ENCODE measurements at regions not wholly inside any gene's neighbourhood (a gene's known extent, or its start where the extent isn't known, plus 50 kb on each side); places are given as distances from the start of the nearest gene placed in this dataset.

DNA sequence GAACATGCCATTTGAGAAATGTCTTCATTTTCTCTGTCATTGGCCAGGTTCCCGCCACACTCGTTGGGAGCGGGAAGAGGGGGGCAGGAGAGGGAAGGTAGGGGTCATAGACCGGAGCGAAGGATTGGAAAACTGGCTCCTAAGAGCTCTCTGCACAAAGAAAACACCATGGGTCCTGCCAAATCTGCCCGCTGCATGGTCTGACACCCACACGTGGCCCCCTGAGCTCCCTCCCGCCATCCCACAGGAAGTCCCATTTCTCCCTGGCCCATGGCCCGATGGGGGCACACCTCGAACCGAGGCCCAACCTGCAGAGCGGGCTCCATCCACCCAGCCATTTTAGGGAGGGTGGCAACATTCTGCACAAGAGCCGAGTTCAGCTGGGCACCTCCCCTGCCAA, 159.6 kb downstream of the SALL1 start:
- DNase-seq = no peak

DNA sequence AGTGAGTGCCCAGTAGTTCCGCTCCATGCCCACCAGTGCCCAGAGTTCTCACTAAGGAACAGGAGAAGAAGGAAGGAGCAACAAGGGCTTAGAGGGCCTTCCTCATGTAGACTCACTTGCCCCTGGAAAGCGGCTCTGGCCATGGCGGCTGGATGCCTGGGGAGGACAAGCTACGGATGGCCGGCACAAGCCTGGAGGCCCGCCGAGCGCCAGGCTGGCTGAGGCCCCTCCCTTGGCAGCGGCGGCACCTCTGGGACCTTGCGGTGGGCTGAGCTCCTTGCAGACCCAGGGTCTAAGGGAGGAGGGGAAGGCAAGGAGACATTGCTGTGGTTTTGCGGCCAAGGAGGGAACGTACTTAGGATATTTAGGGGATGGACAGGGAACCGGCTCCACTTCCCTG, 160.1 kb downstream of the SALL1 start:
- no peak for DNase-seq

DNA sequence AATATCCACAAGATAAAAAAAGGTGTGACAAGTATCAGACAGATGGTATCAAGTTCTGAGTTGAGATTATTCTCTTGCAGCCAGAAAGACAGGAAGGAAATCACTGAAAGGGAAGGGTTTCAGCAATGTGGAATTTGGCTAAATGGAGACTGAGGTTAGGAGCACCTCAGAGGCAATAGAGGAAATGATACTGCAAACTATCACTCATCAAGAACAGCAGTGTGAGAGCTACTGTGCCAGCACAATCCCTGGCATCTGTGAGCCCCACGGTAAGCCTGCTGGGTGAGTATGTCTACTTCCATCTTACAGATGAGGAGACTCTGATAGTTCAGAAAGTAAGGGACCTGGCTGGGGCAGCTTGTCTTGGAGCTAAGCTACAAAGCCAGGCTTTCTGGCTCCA, 162.0 kb downstream of the SALL1 start:
- no peak for DNase-seq

DNA sequence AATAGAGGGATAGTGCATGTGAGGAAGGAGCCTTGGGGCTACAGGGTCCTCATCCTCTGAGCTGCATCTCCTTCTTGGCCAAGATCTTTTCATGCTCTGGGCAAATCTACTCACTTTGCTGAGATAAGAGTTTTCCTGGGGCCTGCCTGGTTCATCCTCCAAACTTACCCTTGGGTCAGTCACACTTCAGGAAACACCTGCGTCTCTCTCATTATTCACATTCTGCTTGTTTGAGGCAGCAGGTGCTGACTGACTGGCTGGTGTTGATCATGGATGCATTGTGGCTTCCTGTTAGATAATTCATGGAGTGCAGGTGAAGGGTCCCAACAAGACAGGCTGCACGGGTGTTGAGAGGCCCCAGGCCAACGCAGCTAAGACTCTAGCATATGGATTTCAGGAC, 162.6 kb downstream of the SALL1 start:
- DNase-seq = no peak

DNA sequence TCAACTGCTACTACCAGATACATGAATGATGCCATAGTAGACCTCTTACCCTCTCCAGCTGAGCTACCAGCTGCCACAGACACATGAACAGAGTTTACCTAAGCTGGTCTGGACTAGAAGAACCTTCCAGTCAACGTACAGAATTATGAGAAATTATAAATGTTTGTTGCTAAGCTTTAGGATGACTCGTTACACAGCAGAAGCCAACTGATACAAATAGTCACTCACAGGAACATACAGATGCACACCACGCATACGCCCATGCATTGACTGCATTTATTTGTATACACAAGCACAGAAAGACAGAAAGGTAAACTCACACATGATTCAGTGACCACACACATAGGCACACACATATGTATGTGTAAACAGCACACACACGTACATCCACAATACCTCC, 164.6 kb downstream of the SALL1 start:
- DNase-seq = no peak

DNA sequence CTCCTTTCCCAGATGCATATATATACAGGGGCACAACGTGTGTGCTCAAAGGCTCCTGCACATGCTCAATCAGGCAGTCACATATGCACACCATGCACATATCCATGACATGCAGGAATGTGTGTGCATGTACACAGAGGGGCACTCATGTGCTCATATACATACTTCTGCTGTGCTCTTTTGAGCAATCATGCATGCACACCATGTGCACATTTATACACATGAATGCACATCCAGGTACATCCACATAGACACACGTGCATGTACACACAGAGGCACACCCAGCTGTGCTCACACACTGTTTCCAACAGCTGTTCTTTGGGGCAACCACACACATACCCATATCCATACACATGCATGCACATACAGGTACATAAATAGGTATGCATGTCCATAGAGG, 165.3 kb downstream of the SALL1 start:
- no peak for DNase-seq

DNA sequence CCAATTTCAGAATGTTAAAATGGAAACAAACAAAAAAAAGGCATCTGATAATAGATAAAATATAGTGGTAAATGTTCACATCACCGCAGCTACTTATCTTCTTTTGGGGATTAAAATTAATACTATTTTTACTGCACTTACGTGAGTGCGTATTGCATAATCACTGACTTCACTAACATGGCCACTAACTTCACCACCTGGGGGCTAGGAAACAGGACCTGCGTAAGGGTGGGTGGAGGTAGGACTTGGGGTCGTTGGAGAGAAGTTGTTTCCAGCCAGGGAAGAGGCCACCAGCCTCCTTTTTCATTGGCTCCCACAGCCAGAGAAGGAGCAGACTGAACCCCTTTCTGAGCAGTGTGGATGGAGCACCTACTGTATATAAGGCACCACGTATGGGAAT, 166.4 kb downstream of the SALL1 start:
- no peak for DNase-seq

DNA sequence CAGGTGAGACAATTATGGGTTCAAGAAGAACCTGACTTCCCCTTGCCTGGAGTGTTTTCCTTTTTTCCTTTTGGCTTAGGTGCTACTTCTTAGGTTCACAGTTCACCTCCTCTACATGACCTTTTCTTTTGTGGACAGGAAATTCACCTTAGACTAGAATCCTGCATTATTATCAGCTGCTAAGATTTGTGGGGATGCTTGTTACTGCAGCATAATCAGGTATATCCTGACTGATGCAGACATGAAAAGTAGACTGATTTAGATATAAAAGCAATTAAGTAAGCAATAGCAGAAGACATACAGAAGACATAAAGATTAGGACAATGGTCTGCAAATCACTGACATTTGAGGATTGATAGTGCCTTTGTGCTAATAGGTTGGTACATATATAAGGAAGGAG, 168.3 kb downstream of the SALL1 start:
- DNase-seq = no peak

DNA sequence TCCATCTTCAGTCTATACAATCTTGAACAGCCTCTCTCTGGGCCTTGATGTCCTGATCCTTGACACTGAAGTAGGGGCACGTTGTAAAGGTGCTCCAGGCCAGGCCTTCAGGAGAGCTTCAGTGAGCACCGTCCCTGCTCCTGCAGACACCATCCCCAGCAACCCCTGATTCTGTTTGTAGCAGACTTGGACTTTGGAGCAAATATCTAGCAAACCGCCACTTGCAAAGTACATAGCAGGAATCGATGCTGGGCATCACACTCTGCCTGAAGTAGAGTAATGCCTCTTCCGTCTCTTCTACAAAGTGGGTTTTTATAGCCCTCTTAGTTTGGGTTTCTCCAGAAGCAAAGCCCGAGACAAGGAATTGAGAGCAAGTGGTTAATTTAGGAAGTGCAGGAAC, 169.1 kb downstream of the SALL1 start:
- DNase-seq = no peak

DNA sequence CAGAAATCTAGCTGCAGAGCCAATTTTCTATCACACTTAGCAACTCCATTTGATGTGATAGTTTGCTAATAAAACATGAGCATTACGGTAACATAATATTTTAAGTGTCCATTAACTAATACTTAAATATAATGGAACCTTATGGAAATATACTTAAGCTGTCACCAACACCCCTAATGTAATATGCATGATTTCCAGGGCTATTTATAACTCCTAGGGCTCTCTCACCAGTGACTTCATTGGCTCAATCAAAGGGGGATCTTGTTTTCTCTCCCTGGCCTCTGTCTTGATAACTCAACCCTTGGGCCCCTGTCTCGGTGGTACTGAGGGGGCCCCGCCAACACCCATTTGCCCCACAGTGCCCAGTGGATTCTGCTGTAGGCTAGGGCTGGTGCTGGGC, 170.4 kb downstream of the SALL1 start:
- no peak for DNase-seq

DNA sequence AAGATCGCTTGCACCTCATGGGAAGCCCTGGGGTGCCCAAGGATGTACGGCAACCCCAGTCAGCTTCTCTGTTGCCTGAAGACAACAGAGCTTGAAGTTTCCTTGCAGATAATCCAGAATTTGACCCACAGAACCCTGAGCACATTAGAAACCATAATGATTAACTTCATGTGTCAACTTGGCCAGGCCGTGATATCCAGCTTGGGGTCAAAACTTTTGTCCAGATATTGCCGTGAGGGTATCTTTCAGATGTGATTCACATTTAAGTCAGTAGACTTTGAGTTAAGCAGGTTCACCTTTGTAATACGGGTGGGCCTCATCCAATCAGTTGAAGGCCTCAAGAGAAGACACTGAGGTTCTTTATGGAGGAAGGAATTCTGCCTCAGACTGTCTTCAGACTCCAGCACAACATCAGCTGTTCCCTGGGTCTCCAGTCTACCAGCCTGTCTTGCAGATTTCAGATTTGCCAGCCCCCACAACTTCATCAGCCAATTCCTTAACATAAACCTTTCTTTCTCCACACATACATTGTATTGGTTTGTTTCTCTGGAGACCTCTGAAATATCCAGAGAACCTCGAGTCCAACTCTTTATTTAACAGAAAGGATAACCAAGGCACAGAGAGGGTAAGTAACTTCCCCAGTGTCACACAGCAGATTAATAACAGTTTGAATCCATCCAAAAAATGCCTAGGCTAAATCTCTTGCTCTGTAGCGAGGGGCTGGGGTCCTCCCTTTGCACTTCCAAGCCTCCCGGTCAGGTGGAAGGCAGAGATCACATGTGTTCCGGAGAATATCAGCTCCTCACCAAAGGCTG, 171.1 kb downstream of the SALL1 start:
- DNase-seq = no peak

DNA sequence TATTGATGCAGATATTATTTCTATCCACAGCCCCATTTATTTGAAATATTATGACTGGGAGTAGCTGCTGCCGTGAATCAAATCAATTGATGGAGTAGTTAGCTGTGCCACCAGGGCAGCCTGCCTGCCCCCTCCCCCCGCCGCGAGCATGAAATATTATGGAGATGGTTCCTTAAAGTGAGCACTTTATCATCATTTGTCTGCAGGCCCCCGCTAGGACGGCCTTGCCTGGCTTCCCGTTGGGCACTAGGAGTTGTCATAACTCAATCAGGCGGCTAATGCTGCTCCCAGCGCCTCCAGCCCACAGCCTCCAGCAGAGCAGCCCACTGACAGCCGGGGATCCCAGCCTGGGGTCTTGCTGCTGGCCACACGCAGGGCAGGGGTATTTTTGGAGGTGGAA, 173.9 kb downstream of the SALL1 start:
- DNase-seq = no peak

DNA sequence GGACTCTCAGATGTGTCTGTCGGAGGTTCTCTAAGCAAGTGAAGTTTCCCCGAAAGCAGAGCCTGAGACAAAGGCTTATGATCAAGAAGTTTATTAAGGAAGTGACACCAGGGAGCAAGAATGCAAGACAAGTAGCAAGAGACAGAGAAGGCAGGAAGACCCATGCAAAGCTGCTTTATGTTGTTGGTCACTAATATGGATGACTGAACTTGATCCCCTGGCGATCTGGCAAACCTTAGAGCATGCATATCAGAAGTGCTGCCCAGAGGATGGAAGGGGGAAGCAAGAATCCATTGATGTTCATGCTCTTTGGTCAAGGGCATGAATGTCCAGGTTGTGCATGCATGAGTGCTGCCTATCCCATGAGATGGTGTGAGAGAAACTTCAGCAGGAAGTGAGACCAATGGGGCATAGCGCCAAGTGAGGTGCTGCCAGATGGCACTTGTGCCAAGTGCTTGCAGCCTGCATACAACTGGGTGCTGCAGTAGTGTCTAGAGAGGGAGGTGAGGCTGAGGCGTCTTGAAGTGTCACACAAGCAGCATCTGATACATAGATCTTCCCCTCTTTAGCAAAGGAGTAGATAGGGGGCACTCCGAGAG, 176.5 kb downstream of the SALL1 start:
- DNase-seq = no peak

DNA sequence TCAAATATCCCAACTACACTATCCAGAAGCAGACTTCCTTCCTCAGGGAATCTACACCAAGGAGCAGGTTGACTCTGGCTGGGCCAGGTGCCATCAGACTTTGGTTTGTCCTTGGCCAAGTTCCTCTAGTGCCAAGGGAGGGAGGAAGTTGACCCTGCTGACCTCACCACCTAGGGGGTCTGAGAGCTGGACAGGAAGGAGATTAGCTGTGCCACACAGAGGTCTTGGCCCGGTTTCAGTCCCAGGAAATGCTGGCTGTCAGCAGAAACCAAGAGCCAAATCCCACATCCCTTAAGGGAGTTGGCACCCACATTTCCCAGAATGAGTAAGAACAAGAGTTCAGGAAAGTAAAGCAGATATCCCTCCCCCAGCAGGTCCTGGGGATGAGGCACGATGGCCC, 178.2 kb downstream of the SALL1 start:
- no peak for DNase-seq

DNA sequence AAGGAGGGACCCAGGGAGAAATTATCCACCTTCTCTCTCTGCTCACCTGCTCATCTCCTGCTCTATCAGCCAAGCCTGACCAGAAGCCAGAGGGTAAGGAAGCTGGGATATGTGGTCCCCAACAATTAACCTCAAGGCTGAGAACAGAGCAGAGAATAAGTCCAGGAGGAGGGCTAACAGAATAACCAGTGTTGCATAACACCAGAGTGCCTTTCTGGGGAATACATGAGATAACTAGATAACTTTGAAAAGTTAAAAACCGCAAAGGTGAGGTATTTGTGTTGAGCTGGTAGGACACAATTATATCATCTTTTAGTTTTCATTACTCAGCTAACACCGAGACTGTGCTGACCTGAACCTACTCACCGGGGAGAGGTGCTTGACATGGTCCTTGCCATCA, 180.8 kb downstream of the SALL1 start:
- DNase-seq = no peak

DNA sequence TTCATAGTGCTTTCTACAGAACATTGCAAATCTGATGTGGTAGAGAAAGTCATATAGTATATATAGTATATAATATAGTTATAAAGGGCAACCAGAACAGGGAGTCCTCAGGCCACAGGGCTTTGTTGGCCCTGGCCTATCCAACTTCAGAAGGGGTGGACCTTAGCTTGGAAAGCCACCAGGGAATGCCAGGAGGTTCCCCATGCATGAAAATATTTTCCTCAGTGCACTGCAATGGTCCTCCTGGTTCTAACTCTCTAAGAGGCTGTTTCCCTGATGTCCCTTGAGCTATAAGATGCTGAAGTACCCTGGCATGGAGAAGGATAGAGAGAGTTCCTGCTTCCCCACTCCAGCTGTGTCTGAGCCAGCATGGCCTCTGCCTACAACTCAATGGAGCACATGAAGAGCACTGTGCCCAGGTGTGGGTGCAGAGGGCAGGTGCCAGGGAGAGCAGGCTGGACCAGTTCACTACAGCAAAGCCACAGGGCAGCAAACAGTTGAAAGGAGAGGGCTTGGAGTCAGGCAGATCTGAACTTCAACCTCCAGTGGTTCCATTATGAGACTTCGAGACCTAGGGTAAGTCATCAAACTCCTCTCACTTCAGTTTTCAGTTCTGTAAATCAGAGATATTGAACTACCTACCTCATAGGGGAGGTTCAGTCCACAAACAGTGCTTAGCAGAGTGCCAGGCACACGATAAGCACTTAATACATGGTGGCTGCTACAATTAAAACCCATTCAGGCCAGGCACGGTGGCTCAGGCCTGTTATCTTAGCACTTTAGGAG, 183.1 kb downstream of the SALL1 start:
- no peak for DNase-seq

DNA sequence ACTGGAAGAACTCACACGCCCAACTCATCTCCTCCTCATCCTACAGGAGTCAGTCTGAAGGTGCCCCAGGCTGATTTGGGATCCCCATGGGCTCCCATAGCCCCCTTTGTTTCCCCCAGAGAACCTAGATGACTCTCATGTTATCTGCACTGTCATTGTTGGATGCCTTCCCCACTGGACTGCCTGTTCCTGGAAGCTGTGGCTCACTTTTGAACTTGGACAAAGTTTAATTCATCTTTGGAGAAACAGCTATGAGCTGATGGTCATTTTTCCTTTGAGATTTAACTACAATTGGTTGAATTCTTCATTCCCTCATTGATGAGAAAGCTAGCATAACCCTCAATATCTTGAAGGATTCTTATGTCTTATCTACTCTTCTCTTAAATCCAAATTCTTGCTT, 186.6 kb downstream of the SALL1 start:
- DNase-seq = no peak

DNA sequence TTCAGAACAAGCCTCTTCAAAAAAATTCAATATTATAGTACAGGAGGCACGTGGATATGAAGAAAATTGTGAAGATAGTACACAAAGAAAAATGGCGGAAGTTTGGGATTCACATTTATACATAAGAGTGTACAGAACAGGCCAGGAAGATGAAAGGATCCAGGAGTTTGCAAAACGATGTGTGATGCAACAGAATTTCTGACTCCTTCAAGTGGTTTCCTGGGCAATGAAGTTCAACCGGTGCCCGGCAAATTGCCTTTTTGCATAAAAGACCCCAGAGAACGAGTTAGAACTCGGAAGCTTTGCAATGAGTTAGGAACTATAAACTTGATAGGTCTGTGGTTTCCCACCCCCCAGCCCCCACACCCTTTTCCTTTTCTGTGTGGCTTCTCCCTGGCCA, 189.1 kb downstream of the SALL1 start:
- no peak for DNase-seq

DNA sequence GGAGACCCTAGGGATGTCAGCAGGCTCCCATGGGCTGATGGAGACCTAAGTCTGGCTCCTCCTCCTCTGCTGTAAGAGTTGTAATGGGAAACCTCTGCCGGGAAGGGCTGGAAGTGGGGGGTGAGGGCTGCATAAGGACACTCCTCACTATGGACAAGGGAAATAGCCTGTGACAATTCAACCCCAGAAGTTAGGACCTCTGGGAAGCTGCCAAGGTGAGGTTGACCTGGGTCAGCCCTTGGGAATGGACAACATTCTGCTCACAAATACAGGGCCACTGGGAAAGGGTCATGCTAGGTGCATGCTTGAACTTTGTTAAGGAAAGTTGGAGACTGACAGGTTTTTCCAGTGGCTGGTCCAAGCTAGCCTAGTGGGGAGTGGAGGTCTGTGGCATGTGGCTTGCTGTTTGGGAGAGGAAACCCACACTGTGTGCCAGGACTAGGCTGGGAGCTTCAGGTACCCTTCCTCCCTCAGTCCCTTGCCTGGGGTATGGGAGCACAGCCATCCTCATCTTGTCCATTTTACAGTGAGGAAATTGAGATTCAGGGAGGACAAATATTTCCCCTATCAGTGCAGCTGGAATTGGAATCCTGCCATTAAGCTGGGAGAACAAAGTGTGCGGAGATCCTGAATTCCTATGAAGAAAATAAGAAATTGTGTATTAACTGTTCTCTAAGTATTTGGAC, 190.4 kb downstream of the SALL1 start:
- no peak for DNase-seq

DNA sequence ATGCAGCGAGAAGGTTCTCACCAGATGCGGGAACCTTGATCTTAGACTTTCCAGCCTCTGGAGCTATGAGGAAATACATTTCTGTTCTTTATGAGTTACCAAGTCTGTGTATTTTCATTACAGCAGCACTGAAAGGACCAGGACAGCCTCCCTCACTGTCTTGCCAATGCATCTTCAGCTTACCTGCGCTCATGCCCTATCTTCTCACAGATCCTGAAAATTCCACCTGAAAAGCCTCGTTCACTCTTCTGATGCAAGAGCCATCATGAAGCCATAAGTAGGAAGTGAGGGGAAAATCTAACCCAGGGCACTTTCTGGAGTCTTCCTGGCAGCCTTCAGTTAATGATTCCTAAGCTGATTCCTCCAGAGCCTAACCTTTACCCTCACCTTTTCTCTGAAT, 194.0 kb downstream of the SALL1 start:
- DNase-seq = no peak

DNA sequence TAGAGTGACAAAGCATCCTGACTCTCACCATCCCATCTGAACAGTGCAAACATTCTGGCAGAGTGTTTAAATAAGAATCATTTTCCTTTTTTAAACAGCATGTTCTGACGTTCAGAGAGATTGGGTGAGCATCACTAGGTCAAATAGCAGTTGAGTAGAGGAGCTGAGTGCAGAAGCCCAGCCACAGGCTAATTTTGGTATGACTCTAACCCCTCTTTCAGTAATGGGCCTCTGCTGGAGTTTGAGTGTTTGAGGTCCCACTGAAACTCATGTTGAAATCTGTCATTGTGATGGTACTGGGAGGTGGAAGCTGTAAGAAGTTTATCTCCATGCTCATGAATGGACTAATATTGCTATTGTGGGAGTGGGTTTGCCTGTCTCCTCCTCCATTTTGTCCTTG, 194.4 kb downstream of the SALL1 start:
- DNase-seq = no peak

DNA sequence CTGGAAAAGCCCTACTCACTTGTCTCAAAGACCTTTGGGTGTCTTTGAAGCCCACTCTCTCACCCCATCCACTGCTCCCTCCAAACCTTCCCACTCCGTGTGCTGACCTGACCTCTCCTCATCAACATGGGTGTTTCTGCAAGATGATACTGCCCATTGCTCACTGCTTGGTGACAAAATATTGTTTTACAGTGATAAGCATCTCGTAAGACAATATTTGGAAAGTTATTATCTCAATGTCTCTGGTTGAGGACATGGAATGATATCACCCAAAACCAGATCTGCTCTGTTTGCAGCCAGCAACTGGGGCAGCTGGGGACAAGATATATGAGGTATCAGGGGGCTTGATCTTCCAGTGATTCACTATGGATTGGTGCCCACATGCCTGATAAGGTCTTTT, 195.8 kb downstream of the SALL1 start:
- no peak for DNase-seq

DNA sequence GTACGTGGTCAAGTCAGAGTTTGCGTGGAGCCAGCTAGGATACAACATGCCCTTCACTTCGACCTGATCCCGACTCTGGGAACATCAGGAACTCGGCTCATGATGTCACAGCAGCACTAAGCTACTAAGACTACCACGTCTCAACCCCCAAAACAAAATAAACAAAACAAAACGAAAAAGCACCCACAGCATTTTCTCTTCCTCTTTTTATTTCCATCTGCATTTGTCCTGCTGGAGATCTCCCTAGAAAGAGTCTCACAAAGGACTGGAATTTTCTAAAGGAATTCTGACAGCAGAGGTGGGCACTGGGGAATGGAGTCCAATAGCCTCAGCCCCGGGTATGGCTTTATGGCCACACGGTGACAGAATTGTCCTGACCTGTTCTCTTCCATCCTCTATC, 196.6 kb downstream of the SALL1 start:
- DNase-seq = no peak

DNA sequence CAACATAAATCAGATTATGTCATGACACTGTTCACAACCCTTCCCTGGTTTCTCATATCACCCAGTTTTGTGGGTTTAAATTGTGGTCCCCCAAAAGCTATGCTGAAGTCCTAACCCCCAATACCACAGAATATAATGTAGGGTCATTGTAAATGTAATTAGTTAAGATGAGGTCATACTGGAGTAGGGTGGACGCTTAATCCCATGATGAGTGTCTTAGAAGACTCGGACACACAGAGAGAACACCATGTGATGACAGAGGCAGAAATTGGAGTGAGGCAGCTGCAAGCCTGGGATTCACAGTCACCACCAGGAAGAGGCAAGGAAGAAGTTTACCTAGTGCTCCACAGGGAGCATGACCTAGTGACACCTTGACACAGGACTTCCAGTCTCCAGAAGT, 197.8 kb downstream of the SALL1 start:
- DNase-seq = no peak

Measured in right hindlimb (tissue), 1 donor.